Muscle layer of colon (tissue), 2 donors: ENCODE measurements at regions not wholly inside any gene's neighbourhood (a gene's known extent, or its start where the extent isn't known, plus 50 kb on each side); places are given as distances from the start of the nearest gene placed in this dataset.

Experiments
- H3K27ac ChIP-seq: one replicate; pipeline ENCODE4 v1.7.0; 2013; ENCODE audit warnings: low read depth, mild to moderate bottlenecking, low read length, moderate library complexity
- H3K27me3 ChIP-seq, 2 donors: one replicate each; pipeline ENCODE4 v1.7.0; 2013; ENCODE audit warnings: low read length in 2 of 2, mild to moderate bottlenecking in 2 of 2; ENCODE audit not compliant: insufficient read depth in 2 of 2, control insufficient read depth in 1 of 2
- H3K36me3 ChIP-seq: one replicate; pipeline ENCODE4 v1.7.0; 2013; ENCODE audit warnings: mild to moderate bottlenecking, low read length; ENCODE audit not compliant: insufficient read depth
- H3K4me1 ChIP-seq: one replicate; pipeline ENCODE4 v1.7.0; 2013; ENCODE audit warnings: mild to moderate bottlenecking, low read length; ENCODE audit not compliant: insufficient read depth
- H3K4me3 ChIP-seq, 2 donors: one replicate each; pipeline ENCODE4 v1.7.0; 2013; ENCODE audit warnings: low read length in 2 of 2, low read depth in 1 of 2, mild to moderate bottlenecking in 1 of 2, moderate library complexity in 1 of 2
- H3K9ac ChIP-seq: one replicate; pipeline ENCODE4 v1.7.0; 2013; ENCODE audit warnings: low read length
- H3K9me3 ChIP-seq: one replicate; pipeline ENCODE4 v1.7.0; 2013; ENCODE audit warnings: mild to moderate bottlenecking, low read length
- donor health status: abdominal sarcoma.
- donor health status: Adenocarcinoma of cecum.

DNA sequence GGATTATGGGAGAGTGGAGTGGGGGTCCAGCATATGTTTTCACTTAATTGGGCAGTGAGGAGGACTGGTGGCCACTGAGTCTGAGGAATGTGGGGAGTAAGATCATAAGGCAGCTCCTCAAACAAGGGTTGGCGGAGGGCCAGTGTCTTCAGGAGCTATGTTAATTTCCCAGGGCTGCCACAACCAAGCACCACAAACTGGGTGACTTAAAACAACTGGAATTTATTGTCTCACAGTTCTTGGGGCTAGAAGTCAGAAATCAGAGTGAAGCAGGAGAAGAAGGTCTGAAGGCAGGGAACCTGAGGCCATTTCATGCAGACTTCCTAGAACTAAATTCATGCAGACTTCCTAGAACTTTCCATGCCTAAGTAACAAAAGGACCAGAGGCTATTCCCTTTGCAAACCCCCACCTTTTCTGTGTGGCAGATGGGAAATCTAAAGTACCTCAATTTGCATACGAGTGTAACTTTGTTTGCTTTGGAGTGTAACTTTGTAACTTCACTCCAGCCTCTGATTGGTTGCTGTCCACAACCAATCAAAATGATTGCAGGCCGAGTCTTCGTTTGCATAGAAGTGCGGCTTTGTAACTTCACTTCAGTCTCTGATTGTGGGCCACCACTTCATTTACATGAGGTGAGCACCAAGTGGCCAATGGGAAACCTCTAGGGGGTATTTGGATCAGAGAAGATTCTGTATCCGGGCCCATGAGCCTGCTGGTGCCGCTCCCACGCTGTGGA, 50.5 kb upstream of the ZBED5 start:
- Histone ChIP-seq H3K36me3 (no peaks in the 10 kb centered on the region), H3K4me3 (no peak overlapping the region), H3K4me1 (peaks cover 10% of the 10 kb centered on the region), H3K9ac (no peak overlapping the region), H3K27me3 (no peaks in the 10 kb centered on the region), H3K9me3 (no peaks in the 10 kb centered on the region), H3K27ac (no peak overlapping the region)
